GM21717 (cell line): ENCODE measurements at regions not wholly inside any gene's neighbourhood (a gene's known extent, or its start where the extent isn't known, plus 50 kb on each side); places are given as distances from the start of the nearest gene placed in this dataset.
A peak's percentile ranks its signal among the peaks of the same experiment; 100 is the strongest.

Source experiments
- ATAC-seq: cut with Tn5 transposase; IDR thresholded peaks from one replicate; pipeline ENCODE4 v1.9.1; 2021; ENCODE audit warnings: mild to moderate bottlenecking, moderate library complexity; ENCODE audit not compliant: unreplicated experiment

DNA sequence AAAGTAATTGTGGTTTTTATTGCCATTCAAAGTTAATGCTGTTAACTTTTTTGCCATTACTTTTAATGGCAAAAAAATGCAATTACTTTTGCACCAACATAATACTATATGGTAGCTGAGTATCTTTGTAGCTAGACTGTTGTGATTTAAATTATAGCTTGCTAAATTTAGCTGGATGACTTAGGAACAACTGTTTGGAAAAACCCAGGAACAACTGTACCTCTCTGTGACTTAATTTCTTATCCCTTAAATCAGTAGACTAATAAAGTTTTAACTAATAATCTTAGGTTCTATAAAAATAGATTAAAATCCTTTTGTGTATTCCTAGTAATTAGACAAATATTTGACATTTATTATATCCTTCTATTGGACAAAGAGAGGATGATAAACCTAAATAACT, 268.2 kb downstream of the TENT5A start:
- ATAC-seq, result no peak

DNA sequence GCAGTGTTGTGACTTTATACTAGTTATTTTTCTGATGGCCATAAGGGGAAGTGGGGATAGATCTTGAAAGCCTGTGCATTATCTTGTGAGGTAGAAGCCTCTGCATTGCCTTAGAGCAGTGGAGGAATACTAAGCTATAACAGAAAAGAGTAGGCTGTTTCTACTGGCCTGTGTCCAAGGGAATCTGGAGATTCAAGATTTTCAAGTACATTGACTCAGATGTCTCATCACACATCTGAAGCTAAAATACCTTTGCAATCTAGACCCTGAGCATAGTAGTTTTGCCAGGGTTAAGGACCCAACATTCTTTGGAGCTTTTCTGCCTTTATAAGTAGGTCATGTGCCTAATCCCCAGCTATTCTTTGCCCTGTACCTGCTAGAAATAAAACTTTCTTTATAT, 272.3 kb downstream of the TENT5A start:
- no peak for ATAC-seq

DNA sequence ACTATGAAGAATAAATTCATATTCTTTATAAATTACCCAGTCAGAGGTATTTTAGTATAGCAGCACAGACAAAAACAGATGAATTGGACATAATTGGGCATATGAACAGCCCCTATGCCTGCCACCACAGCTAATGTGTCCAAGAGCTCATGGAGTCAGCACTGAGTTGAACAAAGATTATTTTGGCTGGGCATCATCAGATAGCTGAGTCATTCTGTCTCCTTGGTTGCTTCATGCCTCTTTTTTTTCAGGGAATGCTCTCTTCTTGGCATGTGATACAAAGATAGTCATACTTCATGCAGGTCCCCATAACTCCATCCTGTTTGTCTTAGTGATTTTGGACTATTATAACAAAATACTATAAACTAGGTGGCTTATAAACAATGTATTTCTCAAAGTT, 275.6 kb downstream of the TENT5A start:
- ATAC-seq, result no peak

DNA sequence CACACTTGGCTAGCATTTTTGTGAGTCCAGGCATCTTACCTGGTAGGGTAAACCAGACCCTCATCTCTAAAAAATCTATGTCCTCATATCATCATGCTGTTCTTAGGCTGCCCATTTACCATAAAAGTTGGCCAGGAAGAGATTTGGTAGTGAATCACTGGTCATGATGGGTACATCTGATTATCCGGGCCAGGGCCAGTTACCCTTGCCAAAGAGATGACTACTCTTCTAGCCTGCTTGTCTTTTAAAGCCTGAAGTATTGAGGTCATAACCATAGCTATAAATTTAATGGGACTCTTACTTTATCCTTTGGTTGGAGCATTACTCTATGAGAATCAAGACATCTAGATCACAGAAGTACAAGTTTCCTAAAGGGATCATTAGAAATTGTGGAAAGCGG, 276.8 kb downstream of the TENT5A start:
- no peak for ATAC-seq

DNA sequence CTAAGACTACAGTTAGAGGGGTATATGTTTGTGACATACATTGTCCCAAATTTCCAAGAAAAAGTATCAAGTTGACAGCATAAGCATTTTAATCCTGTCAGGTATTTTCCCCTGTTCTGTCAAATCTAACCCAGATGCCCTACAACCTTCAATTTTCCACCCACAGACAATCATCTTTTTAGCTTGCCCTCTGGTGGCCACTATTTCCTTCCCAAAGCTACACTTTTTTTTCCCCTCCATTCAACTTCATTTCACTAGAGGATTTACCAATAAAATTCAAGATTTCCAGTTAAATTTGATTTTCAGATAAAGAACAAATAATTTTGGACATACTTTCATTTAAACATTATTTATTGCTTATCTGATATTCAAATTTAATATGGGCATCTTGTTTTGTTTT, 286.6 kb downstream of the TENT5A start:
- ATAC-seq, result no peak

DNA sequence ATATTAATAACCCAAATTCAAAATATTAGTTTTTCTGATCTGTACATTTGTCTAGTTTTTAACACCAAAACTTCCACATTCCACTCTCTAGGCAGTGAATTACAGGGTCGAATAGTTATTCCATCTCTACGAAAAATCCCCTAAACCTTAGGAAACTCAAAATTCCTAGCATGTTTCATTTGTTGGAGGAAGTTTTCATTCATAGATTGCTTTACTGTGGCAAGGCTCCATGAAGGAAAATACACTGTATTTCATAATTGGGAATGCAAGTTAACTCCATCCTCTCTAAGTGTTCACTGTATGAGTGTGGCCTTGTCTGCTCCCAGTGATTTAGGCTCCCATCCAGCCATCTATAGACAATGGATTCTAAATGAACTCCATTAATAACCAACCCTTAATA, 296.1 kb downstream of the TENT5A start:
- no peak for ATAC-seq

DNA sequence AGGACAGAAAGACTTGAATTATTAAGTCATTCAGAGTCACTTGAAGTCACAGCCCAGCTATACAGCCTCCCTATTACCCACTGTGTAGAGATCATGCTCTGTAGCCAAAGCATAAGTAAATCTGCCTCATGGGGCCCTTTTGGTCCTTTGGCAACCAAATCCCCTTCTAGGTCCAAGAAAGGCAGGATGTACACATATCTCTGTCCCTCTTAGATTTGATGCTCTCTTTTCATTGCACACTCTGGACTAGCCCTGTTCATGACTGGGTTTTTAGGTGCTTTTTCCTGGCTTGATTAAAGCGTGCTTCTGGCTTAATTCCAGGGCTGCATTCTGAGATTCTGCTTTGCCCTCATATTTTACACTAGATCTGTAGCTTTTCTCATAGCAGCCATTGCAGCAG, 296.8 kb downstream of the TENT5A start:
- no peak for ATAC-seq

DNA sequence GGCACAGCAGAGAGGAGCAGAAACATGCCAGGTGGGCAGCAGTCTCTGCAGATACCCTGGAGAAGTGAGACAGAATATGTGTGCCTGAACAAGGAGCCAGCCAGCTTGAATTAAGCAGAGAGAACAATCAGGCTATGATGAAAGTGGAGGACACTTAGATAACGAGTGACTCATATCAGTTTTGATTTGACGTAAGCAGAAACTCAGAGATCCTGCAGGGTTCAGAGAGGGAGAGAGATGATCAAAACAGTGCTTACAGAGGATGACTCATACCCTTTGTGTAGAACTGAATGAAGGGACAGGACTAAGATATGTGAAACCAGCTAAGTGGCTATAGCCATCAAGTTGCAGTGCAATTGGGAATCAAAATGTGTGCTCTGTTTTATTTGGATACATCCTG, 300.7 kb downstream of the TENT5A start:
- peak; percentile 92 for ATAC-seq

DNA sequence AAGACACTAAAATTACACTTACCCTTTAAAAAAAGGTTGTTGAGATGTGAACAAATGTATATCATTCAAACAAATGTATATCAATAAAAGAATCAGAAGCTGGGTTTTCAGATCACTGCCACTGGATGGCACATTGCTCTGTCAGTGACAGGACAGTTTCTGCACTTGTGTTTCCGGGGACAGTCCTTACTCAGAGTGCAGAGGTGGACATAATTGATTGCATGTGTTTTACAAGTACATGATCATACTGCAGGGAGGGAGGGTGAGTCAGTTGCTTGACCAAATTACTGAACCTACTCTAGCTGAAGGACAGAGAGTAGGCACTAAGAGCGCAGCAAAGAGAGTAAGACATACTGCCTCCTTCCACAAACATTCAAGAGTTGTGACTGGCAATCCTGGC, 302.3 kb downstream of the TENT5A start:
- ATAC-seq, result no peak

DNA sequence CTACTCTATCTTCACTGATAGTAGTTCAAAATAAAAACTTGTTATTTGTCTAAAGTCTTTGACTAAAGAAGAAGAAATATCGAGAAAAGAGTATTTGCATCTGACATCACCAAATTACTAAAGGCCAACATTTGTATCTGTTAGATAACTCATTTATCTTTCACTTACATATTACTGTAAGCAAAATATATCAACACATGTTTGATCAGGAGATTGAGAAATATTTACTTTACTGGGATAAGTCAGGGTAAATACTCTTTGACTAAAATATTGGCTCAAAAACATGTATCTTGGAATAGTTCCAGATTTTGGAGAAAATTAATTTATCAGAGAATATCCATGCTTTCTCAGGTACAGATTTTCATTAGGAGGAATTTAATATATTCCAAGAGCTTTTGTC, 306.0 kb downstream of the TENT5A start:
- ATAC-seq, result no peak

DNA sequence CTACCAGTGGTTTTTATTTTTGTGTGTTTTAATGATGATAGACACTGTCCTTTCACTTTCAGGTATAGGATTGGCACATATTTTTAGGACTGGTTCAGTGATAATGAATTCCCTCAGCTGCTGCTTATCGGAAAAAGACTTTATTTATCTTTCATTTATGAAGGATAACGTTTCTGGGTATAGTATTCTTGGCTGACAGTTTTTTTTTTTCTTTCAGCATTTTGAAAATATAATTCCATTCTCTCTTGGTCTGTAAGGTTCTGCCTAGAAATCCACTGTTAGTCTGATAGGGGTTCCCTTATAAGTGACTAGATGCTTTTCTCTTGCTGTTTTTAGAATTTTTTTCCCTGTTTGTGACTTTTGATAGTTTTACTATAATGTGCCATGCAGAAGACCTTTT, 313.1 kb downstream of the TENT5A start:
- ATAC-seq, result no peak

DNA sequence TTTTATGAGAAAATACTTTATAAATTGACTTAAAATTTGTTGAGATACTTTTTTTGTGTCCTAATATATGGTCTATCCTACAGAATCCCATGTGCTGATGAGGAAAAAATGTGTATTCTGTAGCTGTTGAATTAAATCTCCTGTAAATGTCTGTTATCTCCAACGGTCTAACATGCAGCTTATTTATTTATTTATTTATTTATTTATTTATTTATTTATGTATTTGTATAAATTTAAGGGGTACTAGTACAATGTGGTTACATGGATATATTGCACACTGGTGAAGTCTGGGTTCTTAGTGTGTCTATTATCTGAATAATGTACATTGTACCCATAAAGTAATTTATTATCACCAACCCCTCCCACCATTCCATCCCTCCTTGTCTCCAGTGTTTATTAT, 315.5 kb downstream of the TENT5A start:
- no peak for ATAC-seq

DNA sequence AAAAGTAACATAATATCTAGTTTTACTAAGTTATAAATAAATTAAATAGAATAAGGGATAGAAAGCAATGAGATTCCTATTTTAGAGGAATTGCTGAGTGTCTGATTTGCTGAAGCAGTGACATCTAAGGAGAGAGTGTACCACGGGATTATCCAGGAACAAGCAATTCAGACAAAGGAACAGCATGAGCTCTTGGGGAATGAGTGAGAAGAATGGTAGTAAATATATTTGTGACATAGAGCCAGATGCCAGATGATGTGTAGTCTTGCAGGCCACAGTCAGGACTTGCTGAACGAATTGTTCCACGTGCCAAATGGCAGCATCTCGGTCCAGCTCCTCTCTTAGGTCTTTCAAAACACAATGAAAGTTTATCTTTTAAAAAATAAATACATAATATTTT, 339.2 kb downstream of the TENT5A start:
- ATAC-seq, result no peak

DNA sequence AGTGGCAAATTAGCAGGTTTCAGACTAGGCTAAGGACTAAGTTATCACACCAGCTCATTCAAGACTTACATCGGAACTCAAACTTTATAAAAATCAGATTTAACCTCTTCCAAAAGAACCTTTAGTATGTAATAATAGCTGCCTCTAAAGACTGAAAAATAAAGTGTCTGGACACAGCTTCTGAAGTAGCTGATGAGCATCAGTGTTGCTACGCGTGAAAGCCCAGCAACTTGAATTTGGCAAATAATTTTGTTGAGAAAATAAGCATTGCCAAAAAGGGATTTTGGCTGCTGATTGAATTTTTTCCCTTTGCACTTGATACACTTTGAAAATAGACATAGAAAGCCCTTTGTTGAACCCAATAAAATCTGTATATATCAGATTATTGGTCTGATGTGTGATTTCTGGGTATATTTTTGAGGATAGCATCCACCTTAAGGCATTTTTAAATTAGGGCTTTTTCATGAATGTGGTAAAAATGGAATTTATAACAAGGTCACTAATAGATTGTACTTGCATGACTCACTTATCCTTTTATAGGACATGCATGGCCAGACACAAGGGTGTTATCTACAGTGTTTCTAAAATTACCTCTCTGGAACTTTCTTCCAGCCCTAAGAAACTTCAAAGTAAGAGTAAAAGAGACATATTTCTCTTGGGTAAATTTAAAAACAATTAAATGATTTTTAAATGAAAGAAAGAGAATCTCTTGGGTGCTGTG, 350.4 kb downstream of the TENT5A start:
- ATAC-seq, result no peak

DNA sequence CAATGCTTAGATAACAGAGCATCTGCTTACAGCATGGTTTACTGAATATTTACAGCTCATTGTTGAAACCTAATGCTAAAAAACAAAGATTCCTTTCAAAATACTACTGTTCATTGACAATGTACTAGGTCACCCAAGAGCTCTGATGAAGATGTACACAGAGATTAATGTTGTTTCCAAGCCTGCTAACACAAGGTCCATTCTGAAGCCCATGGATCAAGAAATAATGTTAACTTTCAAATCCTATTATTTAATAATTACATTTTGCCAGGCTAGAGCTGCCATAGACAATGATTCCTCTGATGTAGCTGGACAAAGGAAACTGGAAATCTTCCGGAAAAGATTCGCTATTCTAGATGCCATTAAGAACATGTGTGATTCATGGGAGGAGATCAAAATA, 355.6 kb downstream of the TENT5A start:
- ATAC-seq, result no peak

DNA sequence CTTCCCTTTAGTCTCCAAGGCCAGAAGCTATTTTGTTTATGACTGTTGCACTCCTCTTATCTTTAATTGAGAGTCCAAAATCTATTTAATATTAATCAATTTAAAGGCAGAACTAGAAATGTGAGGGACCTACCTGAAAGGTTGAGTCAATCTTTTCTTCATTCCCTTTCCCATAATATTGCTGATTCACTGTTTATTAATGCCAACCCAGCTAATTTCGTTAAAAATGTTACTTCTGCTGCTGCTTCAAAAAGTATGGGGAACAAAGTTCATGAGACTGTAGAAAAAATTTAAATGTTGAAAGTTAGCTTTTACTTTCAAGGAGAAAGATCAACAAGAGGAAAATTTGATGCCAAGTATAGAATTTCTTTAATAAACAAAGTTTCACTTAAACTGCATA, 365.3 kb downstream of the TENT5A start:
- no peak for ATAC-seq

DNA sequence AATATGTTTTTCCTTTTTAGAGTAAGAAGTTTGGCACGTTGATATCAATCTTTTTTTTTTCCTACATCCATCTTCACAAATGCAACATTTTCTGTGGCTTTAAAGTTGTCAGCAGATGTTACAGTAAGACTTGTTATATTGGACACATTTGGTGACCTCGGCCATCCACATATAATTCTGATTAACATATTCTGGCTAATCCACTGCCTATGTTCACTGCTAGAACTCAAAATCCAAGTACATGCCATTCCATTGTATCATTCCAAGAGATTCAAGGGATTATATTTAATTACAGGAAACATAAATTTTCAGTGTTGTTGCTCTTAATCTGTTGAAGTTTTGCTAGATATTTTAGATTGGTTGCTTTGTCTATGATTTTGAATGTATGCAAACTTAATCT, 367.6 kb downstream of the TENT5A start:
- ATAC-seq, result no peak

DNA sequence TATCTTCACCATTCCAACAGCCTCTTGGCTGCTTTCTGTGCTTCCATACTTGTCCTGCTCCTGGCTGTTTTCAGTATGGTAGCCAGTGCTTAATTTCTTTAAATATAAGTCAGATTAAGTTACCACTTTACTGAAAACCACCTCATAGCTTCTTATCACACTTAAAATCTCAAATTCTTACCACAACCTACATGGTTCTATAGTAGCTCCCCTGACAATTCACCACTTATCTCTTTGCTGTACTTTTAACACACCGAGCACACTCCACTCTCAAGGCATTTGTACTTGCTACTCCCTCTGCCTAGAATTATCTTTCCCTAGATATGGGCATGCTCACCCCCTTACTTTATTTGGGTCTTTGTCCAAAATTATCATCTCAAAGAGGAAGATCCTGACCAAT, 369.0 kb downstream of the TENT5A start:
- ATAC-seq, result no peak

DNA sequence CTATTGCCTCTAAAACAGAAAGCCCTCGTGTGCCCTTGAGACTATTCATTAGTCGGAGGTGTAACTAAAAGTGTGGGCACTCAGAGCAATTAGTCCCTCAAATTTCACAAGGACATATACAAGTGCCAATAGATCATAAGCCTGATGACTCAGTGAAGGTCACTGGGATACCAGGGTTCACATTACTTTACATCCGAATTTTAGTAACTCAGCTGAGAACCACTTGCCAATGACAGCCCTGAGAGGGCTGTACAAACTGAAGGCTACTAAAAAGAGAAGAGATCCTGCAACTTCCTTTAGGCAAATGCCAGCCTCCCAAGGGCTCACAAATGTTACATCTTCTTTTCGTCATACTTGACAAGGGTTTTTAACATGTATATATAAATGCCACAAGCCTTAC, 369.6 kb downstream of the TENT5A start:
- ATAC-seq, result no peak

DNA sequence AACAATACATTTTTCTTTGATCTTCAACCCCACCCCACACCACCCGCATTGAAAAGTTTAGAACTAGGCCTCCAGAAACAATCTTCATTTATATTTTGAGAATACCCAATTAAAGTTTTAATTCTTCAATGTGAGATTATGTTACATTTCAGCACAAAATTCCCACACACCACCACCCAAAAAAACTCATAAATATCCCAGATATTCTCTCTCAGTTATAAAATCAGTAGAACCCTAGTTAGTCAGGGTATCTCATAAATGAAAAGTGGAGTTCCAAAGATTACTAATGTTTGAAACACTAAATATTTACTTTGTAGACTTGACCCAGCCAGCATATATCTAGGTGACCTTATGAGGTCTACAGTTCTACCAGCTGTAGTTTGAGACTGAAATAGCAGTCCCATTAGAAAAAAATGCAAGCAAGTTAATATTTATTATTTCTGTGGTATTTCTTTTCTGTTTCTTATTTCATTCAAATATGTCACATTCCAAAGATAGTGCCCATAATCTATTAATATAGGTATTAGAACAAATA, 371.0 kb downstream of the TENT5A start:
- no peak for ATAC-seq

DNA sequence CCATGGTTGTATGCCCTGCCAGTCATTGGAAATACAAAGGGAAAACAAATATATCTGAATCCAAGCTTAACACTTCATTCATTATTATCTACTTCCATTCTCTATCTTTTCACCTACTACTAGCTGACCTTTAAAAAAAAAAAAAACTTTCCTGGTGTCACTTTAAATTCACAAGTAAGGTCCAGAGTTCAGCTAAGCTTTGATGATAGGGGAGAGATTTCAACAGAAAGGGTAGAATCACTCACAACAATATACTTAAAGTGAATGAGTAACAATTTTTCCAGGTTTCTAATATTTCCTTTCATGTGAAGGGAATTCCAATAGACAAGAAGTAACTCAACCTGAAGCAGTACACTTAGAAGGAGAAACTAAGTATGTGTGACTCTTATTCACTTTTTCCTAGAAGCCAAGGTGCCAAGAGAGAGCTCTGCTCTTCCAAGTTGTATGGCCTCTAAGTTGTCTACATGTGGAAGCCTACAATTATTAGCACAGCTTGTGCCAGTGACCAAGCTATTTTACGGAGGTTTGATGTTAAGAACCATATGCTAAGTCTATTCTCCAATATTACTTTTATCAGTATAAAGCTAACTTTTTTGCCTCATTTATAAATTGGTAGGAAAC, 371.7 kb downstream of the TENT5A start:
- no peak for ATAC-seq

DNA sequence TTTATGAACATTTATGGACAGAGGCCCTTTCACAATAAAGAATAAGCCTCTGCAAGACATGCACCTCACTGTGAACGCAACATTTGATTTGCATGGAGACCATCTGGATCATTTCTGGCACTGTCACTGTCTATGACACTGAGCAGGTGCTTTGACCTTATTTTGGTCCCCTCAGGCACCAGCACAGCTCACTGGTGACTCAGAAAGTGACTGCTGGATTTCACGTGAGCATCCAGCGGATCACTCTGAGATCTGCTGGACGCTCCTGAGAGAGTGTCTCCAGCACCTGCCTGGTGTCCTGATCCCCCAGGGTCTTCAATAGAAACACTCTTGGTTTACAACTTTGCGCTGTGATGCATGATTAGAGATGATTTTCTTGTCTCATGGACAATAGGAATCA, 375.7 kb downstream of the TENT5A start:
- ATAC-seq, result no peak

DNA sequence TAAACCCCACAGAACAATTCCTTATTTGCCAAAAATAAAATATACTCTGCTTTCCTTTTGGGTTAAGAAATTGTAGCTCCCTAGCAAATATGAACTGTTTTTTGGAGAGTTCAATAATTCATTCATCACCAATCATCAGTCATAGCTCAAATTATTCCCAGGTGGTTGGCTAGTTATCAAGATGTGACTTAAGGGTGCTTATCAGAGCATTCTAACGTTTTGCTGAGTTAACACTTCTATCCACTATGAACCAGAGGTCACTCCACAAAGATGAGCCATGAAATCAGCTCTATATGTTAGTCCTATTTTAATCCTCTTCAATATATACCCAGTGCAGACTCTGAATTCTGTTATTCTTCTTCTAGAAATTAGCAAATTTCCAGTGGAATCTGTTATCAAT, 379.1 kb downstream of the TENT5A start:
- no peak for ATAC-seq
